ENCODE measurements at regions not wholly inside any gene's neighbourhood (a gene's known extent, or its start where the extent isn't known, plus 50 kb on each side); places are given as distances from the start of the nearest gene placed in this dataset.

DNA sequence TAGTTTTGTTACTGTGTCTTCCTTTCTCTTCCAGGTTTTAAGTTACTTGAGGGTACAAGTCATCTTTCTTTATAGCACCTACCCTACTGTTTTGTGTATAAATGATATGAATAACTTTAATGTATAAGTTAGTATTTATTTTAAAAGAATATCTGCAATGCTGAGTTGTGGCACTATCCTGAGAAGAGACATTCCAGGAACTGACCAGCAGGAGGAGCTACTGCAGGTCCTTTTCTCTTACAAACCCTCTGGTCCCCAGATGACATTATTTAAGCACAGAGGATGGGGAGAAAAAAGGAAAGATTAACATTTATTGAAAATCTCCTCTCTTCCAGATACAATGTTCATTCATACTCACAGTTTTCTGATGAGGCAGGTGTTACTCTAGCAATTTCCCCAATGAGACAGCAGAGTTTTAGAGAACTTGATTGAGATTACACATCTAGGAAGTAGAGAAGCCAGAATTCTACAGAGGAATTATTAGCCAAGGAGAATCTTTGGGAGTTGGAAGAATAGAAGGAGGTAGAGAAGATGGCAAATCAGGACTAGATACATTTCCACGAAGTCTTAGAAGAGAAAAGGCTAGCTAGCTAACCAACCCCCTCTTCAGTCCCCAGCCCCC is 541.2 kb upstream of the API5 start:
- no peaks in the 10 kb centered on the region for H3K9me1 ChIP-seq (replicated peaks; ENCODE audit: control insufficient read depth, extremely low read depth, insufficient read depth, low read length)
- H3K4me1 ChIP-seq (ENCODE audit: control insufficient read depth, extremely low read depth, insufficient read depth, low read length): no peaks in the 10 kb centered on the region
- H3K9ac ChIP-seq (replicated peaks; ENCODE audit: extremely low read depth, insufficient read depth, low read length): no peak overlapping the region
- DNase-seq (ENCODE audit: low read depth, low spot score) (peak; percentile 4), FAIRE-seq (no peak)
- H3K36me3 ChIP-seq (ENCODE audit: control insufficient read depth in 2 of 2, extremely low read depth in 1 of 2, insufficient read depth in 2 of 2, low read length in 2 of 2): no peaks in the 10 kb centered on the region
- intact Hi-C loops (cut with micrococcal nuclease): no loop called here
- H3K27me3 ChIP-seq (ENCODE audit: control insufficient read depth in 2 of 2, insufficient read depth in 2 of 2, low read length in 2 of 2): no peaks in the 10 kb centered on the region
- no peak overlapping the region for H2AFZ ChIP-seq (ENCODE audit: low read depth, low read length)
- no peaks in the 10 kb centered on the region for H3K79me2 ChIP-seq (ENCODE audit: control insufficient read depth, insufficient read depth, low read length)
- TF ChIP-seq, protein P1, sequence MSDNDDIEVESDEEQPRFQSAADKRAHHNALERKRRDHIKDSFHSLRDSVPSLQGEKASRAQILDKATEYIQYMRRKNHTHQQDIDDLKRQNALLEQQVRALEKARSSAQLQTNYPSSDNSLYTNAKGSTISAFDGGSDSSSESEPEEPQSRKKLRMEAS (IDR thresholded peaks at IDR 0.05; ENCODE audit: insufficient read depth, insufficient read length): no peak
- no peak for TF ChIP-seq MYC (IDR thresholded peaks at IDR 0.05; ENCODE audit: low read depth, low read length)
- TF ChIP-seq POLR2A (IDR thresholded peaks at IDR 0.05; ENCODE audit: low read depth, low read length): no peak
- TF ChIP-seq, protein P2, sequence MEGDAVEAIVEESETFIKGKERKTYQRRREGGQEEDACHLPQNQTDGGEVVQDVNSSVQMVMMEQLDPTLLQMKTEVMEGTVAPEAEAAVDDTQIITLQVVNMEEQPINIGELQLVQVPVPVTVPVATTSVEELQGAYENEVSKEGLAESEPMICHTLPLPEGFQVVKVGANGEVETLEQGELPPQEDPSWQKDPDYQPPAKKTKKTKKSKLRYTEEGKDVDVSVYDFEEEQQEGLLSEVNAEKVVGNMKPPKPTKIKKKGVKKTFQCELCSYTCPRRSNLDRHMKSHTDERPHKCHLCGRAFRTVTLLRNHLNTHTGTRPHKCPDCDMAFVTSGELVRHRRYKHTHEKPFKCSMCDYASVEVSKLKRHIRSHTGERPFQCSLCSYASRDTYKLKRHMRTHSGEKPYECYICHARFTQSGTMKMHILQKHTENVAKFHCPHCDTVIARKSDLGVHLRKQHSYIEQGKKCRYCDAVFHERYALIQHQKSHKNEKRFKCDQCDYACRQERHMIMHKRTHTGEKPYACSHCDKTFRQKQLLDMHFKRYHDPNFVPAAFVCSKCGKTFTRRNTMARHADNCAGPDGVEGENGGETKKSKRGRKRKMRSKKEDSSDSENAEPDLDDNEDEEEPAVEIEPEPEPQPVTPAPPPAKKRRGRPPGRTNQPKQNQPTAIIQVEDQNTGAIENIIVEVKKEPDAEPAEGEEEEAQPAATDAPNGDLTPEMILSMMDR (IDR thresholded peaks at IDR 0.05; ENCODE audit: extremely low read depth in 1 of 2, insufficient read depth in 1 of 2, low read depth in 1 of 2, low read length in 2 of 2): peak; percentile 25 to 34
- H4K20me1 ChIP-seq (replicated peaks; ENCODE audit: control insufficient read depth, extremely low read depth, insufficient read depth, low read length): no peaks in the 10 kb centered on the region
- no peak overlapping the region for H3K27ac ChIP-seq (ENCODE audit: insufficient read depth, low read depth, low read length)
- BruUV-seq (replicated peaks): no TSS peak
- ChIA-PET CTCF (no interaction called here), POLR2A (no interaction called here)
- H3K4me3 ChIP-seq (replicated peaks in 1 of 3; ENCODE audit: insufficient read depth in 1 of 3, low read depth in 1 of 3, low read length in 3 of 3): no peak overlapping the region
- dilution Hi-C loops (cut with MboI; ENCODE audit: extremely low pct_ligation_motif_present, low sequenced_read_pairs): no loop called here
- H3K4me2 ChIP-seq (ENCODE audit: insufficient read depth, low read length): no peak overlapping the region
- no peaks in the 10 kb centered on the region for H3K9me3 ChIP-seq (replicated peaks; ENCODE audit: control insufficient read depth, insufficient read depth, low read length)

DNA sequence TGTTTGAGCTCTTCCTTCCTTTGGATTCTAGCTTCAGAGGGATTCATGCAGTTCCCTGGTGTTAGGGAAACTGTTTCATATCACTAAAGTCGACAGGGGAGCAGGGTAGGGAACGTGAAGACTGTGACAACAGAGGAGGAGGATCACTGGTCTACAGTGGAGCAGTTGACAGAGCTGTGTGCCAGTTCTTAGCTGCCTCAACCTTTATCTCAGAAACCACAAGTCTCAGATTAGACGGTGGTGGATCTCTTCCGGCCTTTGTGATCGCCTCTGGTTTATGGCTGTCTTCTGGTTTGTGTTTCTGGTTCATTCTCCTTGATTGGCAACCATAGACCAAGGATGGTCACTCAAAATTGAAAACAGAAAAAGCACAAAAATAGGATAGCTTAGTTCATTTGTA is 538.9 kb upstream of the API5 start:
- H3K9ac ChIP-seq (replicated peaks; ENCODE audit: extremely low read depth, insufficient read depth, low read length): no peak overlapping the region
- no peak overlapping the region for H3K27ac ChIP-seq (ENCODE audit: insufficient read depth, low read depth, low read length)
- FAIRE-seq: no peak
- CTCF ChIA-PET: no interaction called here
- H3K79me2 ChIP-seq (ENCODE audit: control insufficient read depth, insufficient read depth, low read length): no peaks in the 10 kb centered on the region
- no peaks in the 10 kb centered on the region for H3K9me1 ChIP-seq (replicated peaks; ENCODE audit: control insufficient read depth, extremely low read depth, insufficient read depth, low read length)
- intact Hi-C loops (cut with micrococcal nuclease): no loop called here
- no peak overlapping the region for H3K4me2 ChIP-seq (ENCODE audit: insufficient read depth, low read length)
- no peaks in the 10 kb centered on the region for H3K27me3 ChIP-seq (ENCODE audit: control insufficient read depth in 2 of 2, insufficient read depth in 2 of 2, low read length in 2 of 2)
- no peaks in the 10 kb centered on the region for H3K4me1 ChIP-seq (ENCODE audit: control insufficient read depth, extremely low read depth, insufficient read depth, low read length)
- no peak overlapping the region for H3K4me3 ChIP-seq (replicated peaks in 1 of 3; ENCODE audit: insufficient read depth in 1 of 3, low read depth in 1 of 3, low read length in 3 of 3)
- DNase-seq (ENCODE audit: low read depth, low spot score): no peak
- no TSS peak for BruUV-seq (replicated peaks)
- dilution Hi-C loops (cut with MboI; ENCODE audit: extremely low pct_ligation_motif_present, low sequenced_read_pairs): no loop called here
- no peaks in the 10 kb centered on the region for H4K20me1 ChIP-seq (replicated peaks; ENCODE audit: control insufficient read depth, extremely low read depth, insufficient read depth, low read length)
- POLR2A ChIA-PET: no interaction called here
- no peak overlapping the region for H2AFZ ChIP-seq (ENCODE audit: low read depth, low read length)
- TF ChIP-seq GATA2 (IDR thresholded peaks at IDR 0.05; ENCODE audit: insufficient read depth, insufficient read length, low read depth, low read length): no peak
- TF ChIP-seq MYC (IDR thresholded peaks at IDR 0.05; ENCODE audit: low read depth, low read length): no peak
- no peak for TF ChIP-seq JUN (IDR thresholded peaks at IDR 0.05; ENCODE audit: borderline replicate concordance, insufficient read depth, insufficient read length, low read depth)
- no peak for TF ChIP-seq FOS (IDR thresholded peaks at IDR 0.05; ENCODE audit: borderline replicate concordance, insufficient read depth, low read length)
- TF ChIP-seq POLR2A (IDR thresholded peaks at IDR 0.05; ENCODE audit: low read depth, low read length): no peak
- TF ChIP-seq, protein P2 (IDR thresholded peaks at IDR 0.05; ENCODE audit: extremely low read depth in 1 of 2, insufficient read depth in 1 of 2, low read depth in 1 of 2, low read length in 2 of 2): no peak
- TF ChIP-seq POLR2AphosphoS5 (IDR thresholded peaks at IDR 0.05; ENCODE audit: insufficient read depth, low read depth, low read length): no peak
- TF ChIP-seq, protein P1 (IDR thresholded peaks at IDR 0.05; ENCODE audit: insufficient read depth, insufficient read length): no peak
- no peaks in the 10 kb centered on the region for H3K36me3 ChIP-seq (ENCODE audit: control insufficient read depth in 2 of 2, extremely low read depth in 1 of 2, insufficient read depth in 2 of 2, low read length in 2 of 2)
- H3K9me3 ChIP-seq (replicated peaks; ENCODE audit: control insufficient read depth, insufficient read depth, low read length): no peaks in the 10 kb centered on the region

All from endothelial cell of umbilical vein (primary cell).